ENCODE measurements at regions not wholly inside any gene's neighbourhood (a gene's known extent, or its start where the extent isn't known, plus 50 kb on each side); places are given as distances from the start of the nearest gene placed in this dataset.

- no peak overlapping the region for H2AFZ ChIP-seq
- H3K9me2 ChIP-seq (ENCODE audit: insufficient read depth) = no peaks in the 10 kb centered on the region
- H3K27ac ChIP-seq = no peak overlapping the region
- no peak overlapping the region for H3K9ac ChIP-seq
- in situ Hi-C loops (cut with MboI) = no loop called here
- H3K4me2 ChIP-seq (ENCODE audit: unreplicated experiment) = no peak overlapping the region
- H3K36me3 ChIP-seq (ENCODE audit: low read depth) = no peaks in the 10 kb centered on the region
- 21 to 29% methylated on average over 1 of the region's 1 CpG for WGBS, 2 experiments (ENCODE audit: low coverage in 1 of 2, low lambda C conversion rate in 2 of 2, missing lambda C conversion rate in 2 of 2)
- H3K4me3 ChIP-seq = no peak overlapping the region
- DNase-seq = no peak
- no peaks in the 10 kb centered on the region for H4K20me1 ChIP-seq (ENCODE audit: insufficient read depth)
- no peaks in the 10 kb centered on the region for H3K79me2 ChIP-seq (ENCODE audit: insufficient read depth)
- H3K9me3 ChIP-seq (ENCODE audit: low read depth) = no peaks in the 10 kb centered on the region
- no peaks in the 10 kb centered on the region for H3F3A ChIP-seq (ENCODE audit: insufficient read depth)
- TF ChIP-seq EZH2phosphoT487 (IDR thresholded peaks at IDR 0.05; ENCODE audit: insufficient read depth, low read depth) = no peak
- TF ChIP-seq EZH2 (IDR thresholded peaks at IDR 0.05; ENCODE audit: insufficient read depth, poor library complexity, severe bottlenecking) = no peak
- H3K4me1 ChIP-seq (ENCODE audit: insufficient read depth) = no peaks in the 10 kb centered on the region
- no peaks in the 10 kb centered on the region for H3K27me3 ChIP-seq (replicated peaks; ENCODE audit: insufficient read depth)
These were observed 740.1 kb downstream of the QKI start for GRCh38 chr6:164154588-164154987.

DNA sequence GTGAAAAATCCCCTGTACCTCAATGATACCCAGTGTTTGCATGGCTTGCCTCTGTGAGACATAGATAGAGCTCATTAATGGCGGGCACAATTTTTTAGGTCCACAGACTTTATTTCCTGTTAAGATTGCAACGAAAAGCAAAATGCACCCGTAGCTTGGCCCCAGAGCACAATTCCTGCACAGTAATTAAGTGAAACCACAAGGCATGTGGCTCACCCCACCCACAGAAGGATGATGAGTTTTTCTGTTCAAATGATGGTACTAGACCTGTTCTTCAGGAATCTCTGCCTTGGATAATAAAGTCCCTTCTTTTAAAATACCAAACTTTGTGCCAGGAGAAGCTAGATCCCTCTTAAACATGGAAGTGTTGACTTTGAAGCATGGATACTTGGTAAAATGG is 738.1 kb downstream of the QKI start:
- Histone ChIP-seq H4K20me1 (ENCODE audit: insufficient read depth) (no peaks in the 10 kb centered on the region), H3K4me2 (ENCODE audit: unreplicated experiment) (no peak overlapping the region)

DNA sequence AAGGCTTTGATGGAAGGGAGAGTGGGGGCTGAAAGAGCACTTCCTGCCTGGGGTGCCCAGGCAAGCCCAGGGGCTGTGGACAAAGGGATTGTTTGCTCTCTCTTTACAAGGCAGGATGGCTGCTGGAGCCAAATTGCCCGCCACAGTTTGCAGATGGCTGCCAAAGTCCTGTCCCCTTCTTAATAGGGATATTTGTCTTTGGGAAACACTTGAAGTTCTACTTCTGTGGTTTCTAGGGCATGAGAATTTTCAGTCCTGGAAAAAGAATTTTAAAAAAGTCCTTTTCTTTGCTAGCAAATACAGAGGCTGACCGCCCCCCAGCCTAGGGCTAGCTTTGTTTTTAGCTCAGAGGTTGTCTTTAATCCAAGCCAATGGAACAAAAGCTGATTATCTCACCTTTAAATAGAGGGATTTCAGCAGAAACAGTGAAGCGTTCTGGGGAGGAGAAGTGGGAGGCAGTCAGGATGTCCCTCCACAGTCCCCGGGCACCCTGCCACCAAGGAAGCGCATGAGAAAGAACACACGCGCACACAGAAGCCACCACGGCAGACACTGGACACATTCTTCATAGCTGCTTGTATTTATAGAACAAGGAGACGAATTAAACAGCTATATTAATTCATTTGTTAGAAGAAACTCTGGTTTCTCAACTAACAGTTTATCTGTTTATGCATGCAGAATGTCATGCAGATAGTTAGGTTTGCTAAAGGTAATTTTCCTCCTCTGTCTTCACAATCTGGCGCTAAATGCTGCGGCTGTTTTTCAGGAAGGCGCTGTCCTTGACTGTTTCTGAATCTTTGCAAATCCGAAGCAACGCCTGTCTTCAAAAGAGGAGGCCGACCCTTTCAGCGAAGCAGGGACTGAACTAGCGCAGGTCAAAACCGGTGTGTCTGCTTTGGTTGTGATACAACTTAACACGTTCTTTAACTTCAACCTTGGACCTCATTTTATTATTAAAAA is 736.9 kb downstream of the QKI start:
- Histone ChIP-seq H3K27me3 (replicated peaks; ENCODE audit: insufficient read depth) (no peaks in the 10 kb centered on the region), H3K36me3 (ENCODE audit: low read depth) (no peaks in the 10 kb centered on the region), H3K9ac (no peak overlapping the region), H4K20me1 (ENCODE audit: insufficient read depth) (no peaks in the 10 kb centered on the region), H3K4me3 (no peak overlapping the region), H3K4me2 (ENCODE audit: unreplicated experiment) (no peak overlapping the region), H3K9me3 (ENCODE audit: low read depth) (no peaks in the 10 kb centered on the region), H3K27ac (no peak overlapping the region), H2AFZ (no peak overlapping the region), H3F3A (ENCODE audit: insufficient read depth) (no peaks in the 10 kb centered on the region), H3K79me2 (ENCODE audit: insufficient read depth) (no peaks in the 10 kb centered on the region), H3K4me1 (ENCODE audit: insufficient read depth) (no peaks in the 10 kb centered on the region), H3K9me2 (ENCODE audit: insufficient read depth) (no peaks in the 10 kb centered on the region)
- TF ChIP-seq EZH2 (IDR thresholded peaks at IDR 0.05; ENCODE audit: insufficient read depth, poor library complexity, severe bottlenecking) (no peak), EZH2phosphoT487 (IDR thresholded peaks at IDR 0.05; ENCODE audit: insufficient read depth, low read depth) (no peak)
- 50 to 53% methylated on average over 19 of the region's 19 CpGs for WGBS, 2 experiments (ENCODE audit: low coverage in 1 of 2, low lambda C conversion rate in 2 of 2, missing lambda C conversion rate in 2 of 2)
- no peak for DNase-seq
- in situ Hi-C loops (cut with MboI) = no loop called here

More for the DNA sequence above, 738.1 kb downstream of the QKI start:
- WGBS, 2 experiments (ENCODE audit: low coverage in 1 of 2, low lambda C conversion rate in 2 of 2, missing lambda C conversion rate in 2 of 2) = 13% methylated on average over 3 of the region's 3 CpGs
- Histone ChIP-seq H3K9ac (no peak overlapping the region), H3F3A (ENCODE audit: insufficient read depth) (no peaks in the 10 kb centered on the region), H2AFZ (no peak overlapping the region), H3K9me3 (ENCODE audit: low read depth) (no peaks in the 10 kb centered on the region), H3K9me2 (ENCODE audit: insufficient read depth) (no peaks in the 10 kb centered on the region), H3K4me3 (no peak overlapping the region), H3K27me3 (replicated peaks; ENCODE audit: insufficient read depth) (no peaks in the 10 kb centered on the region), H3K36me3 (ENCODE audit: low read depth) (no peaks in the 10 kb centered on the region), H3K27ac (no peak overlapping the region), H3K79me2 (ENCODE audit: insufficient read depth) (no peaks in the 10 kb centered on the region), H3K4me1 (ENCODE audit: insufficient read depth) (no peaks in the 10 kb centered on the region)
- in situ Hi-C loops (cut with MboI) = no loop called here
- no peak for DNase-seq
- TF ChIP-seq EZH2phosphoT487 (IDR thresholded peaks at IDR 0.05; ENCODE audit: insufficient read depth, low read depth) (no peak), EZH2 (IDR thresholded peaks at IDR 0.05; ENCODE audit: insufficient read depth, poor library complexity, severe bottlenecking) (no peak)

DNA sequence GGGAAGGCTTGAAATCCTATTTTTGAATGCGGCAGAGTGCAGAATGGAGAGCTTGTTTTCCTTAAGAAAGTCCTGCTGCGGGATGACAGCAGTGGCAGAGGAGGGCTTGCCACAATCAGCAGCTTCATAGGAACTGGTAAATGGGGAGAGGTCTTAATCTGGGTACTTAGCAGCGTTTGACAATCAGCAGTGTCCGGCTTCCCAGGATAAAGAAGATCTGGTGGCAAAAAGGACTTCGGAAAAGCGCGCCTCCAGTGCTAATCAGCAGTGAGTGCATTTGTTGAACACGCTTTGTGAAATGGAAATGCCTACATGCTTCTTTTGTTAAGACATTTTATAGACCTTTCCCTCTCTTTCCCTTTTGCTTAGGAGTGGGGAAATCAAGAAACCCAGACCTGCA is 735.7 kb downstream of the QKI start:
- Histone ChIP-seq H3K27ac (no peak overlapping the region), H3K4me3 (no peak overlapping the region), H3K36me3 (ENCODE audit: low read depth) (no peaks in the 10 kb centered on the region), H3K79me2 (ENCODE audit: insufficient read depth) (no peaks in the 10 kb centered on the region), H3K9me3 (ENCODE audit: low read depth) (no peaks in the 10 kb centered on the region), H3K27me3 (replicated peaks; ENCODE audit: insufficient read depth) (no peaks in the 10 kb centered on the region), H3K4me1 (ENCODE audit: insufficient read depth) (no peaks in the 10 kb centered on the region), H4K20me1 (ENCODE audit: insufficient read depth) (no peaks in the 10 kb centered on the region), H3F3A (ENCODE audit: insufficient read depth) (no peaks in the 10 kb centered on the region), H3K9ac (no peak overlapping the region), H3K9me2 (ENCODE audit: insufficient read depth) (no peaks in the 10 kb centered on the region), H3K4me2 (ENCODE audit: unreplicated experiment) (no peak overlapping the region), H2AFZ (no peak overlapping the region)
- no peak for DNase-seq
- TF ChIP-seq EZH2phosphoT487 (IDR thresholded peaks at IDR 0.05; ENCODE audit: insufficient read depth, low read depth) (no peak), EZH2 (IDR thresholded peaks at IDR 0.05; ENCODE audit: insufficient read depth, poor library complexity, severe bottlenecking) (no peak)
- 42 to 50% methylated on average over 8 of the region's 8 CpGs for WGBS, 2 experiments (ENCODE audit: low coverage in 1 of 2, low lambda C conversion rate in 2 of 2, missing lambda C conversion rate in 2 of 2)
- in situ Hi-C loops (cut with MboI) = no loop called here
